ENCODE measurements at regions not wholly inside any gene's neighbourhood (a gene's known extent, or its start where the extent isn't known, plus 50 kb on each side); places are given as distances from the start of the nearest gene placed in this dataset.

- H3K36me3 ChIP-seq (ENCODE audit: control insufficient read depth in 2 of 2, extremely low read depth in 1 of 2, insufficient read depth in 2 of 2, low read length in 2 of 2), result no peaks in the 10 kb centered on the region
- H3K27me3 ChIP-seq (ENCODE audit: control insufficient read depth, extremely low read depth, insufficient read depth, low read length), result no peaks in the 10 kb centered on the region
- no peaks in the 10 kb centered on the region for H3K4me1 ChIP-seq (ENCODE audit: control insufficient read depth, extremely low read depth, insufficient read depth, low read length)
- no peak overlapping the region for H3K4me3 ChIP-seq (ENCODE audit: control insufficient read depth in 2 of 3, extremely low read depth in 1 of 3, insufficient read depth in 2 of 3, low read depth in 1 of 3, low read length in 3 of 3)
- no peak overlapping the region for H3K4me2 ChIP-seq (ENCODE audit: control insufficient read depth, extremely low read depth, insufficient read depth, low read depth, low read length)
- DNase-seq (ENCODE audit: low read depth, low spot score) (no peak), FAIRE-seq (no peak)
- H3K9ac ChIP-seq (ENCODE audit: control insufficient read depth, extremely low read depth, insufficient read depth, low read length), result no peak overlapping the region
- no peak overlapping the region for H3K27ac ChIP-seq (ENCODE audit: control insufficient read depth, insufficient read depth, low read length)
- no peak for TF ChIP-seq EZH2 (IDR thresholded peaks at IDR 0.05; ENCODE audit: low read length)
- TF ChIP-seq CTCF (optimal IDR thresholded peaks at IDR 0.05 in 1 of 3, IDR thresholded peaks at IDR 0.05 in 1 of 3, conservative IDR thresholded peaks at IDR 0.05 in 1 of 3; ENCODE audit: extremely low read depth in 1 of 3, insufficient read depth in 2 of 3, low read length in 3 of 3), result no peak
- H2AFZ ChIP-seq (ENCODE audit: control insufficient read depth, low read length), result no peak overlapping the region
- no peaks in the 10 kb centered on the region for H3K9me3 ChIP-seq (ENCODE audit: control insufficient read depth, low read depth, low read length)
- H3K79me2 ChIP-seq (ENCODE audit: control insufficient read depth, insufficient read depth, low read length), result no peaks in the 10 kb centered on the region
- H4K20me1 ChIP-seq (ENCODE audit: control insufficient read depth, extremely low read depth, insufficient read depth, low read length), result no peaks in the 10 kb centered on the region
- H3K9me1 ChIP-seq (ENCODE audit: control insufficient read depth, extremely low read depth, insufficient read depth, low read length), result no peaks in the 10 kb centered on the region
- dilution Hi-C loops (cut with MboI; ENCODE audit: extremely low pct_ligation_motif_present, low sequenced_read_pairs), result no loop called here
These were observed 132.7 kb downstream of the SCG2 start for GRCh38 chr2:223469270-223470046.

DNA sequence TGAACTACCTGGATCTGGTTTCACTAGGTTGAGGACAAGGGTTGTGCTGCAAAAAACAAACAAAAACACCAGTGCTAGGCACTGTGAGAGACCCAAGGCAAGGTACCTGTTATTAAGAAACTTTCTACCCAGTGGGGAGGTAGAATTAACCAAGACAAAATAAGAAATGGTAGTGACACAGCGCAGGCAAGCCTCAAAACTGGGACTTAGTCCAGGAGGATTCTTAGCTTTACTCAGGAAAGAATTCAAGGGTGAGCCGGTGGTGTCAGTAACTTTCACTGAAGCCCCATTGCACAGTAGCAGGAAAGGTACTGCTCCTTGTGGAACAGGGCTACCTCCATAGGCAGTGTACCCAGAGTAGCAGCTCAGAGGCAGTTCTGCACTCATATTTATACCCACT lies 131.6 kb downstream of the SCG2 start:
- H4K20me1 ChIP-seq (ENCODE audit: control insufficient read depth, extremely low read depth, insufficient read depth, low read length), result no peaks in the 10 kb centered on the region
- dilution Hi-C loops (cut with MboI; ENCODE audit: extremely low pct_ligation_motif_present, low sequenced_read_pairs), result no loop called here
- H3K4me2 ChIP-seq (ENCODE audit: control insufficient read depth, extremely low read depth, insufficient read depth, low read depth, low read length), result no peak overlapping the region
- H3K4me3 ChIP-seq (ENCODE audit: control insufficient read depth in 2 of 3, extremely low read depth in 1 of 3, insufficient read depth in 2 of 3, low read depth in 1 of 3, low read length in 3 of 3), result no peak overlapping the region
- FAIRE-seq (no peak), DNase-seq (ENCODE audit: low read depth, low spot score) (no peak)
- H3K9me3 ChIP-seq (ENCODE audit: control insufficient read depth, low read depth, low read length), result no peaks in the 10 kb centered on the region
- H3K4me1 ChIP-seq (ENCODE audit: control insufficient read depth, extremely low read depth, insufficient read depth, low read length), result no peaks in the 10 kb centered on the region
- H3K79me2 ChIP-seq (ENCODE audit: control insufficient read depth, insufficient read depth, low read length), result no peaks in the 10 kb centered on the region
- TF ChIP-seq EZH2 (IDR thresholded peaks at IDR 0.05; ENCODE audit: low read length) (no peak), CTCF (optimal IDR thresholded peaks at IDR 0.05 in 1 of 3, IDR thresholded peaks at IDR 0.05 in 1 of 3, conservative IDR thresholded peaks at IDR 0.05 in 1 of 3; ENCODE audit: extremely low read depth in 1 of 3, insufficient read depth in 2 of 3, low read length in 3 of 3) (no peak)
- no peaks in the 10 kb centered on the region for H3K36me3 ChIP-seq (ENCODE audit: control insufficient read depth in 2 of 2, extremely low read depth in 1 of 2, insufficient read depth in 2 of 2, low read length in 2 of 2)
- H3K9ac ChIP-seq (ENCODE audit: control insufficient read depth, extremely low read depth, insufficient read depth, low read length), result no peak overlapping the region
- no peak overlapping the region for H3K27ac ChIP-seq (ENCODE audit: control insufficient read depth, insufficient read depth, low read length)
- no peaks in the 10 kb centered on the region for H3K9me1 ChIP-seq (ENCODE audit: control insufficient read depth, extremely low read depth, insufficient read depth, low read length)
- H2AFZ ChIP-seq (ENCODE audit: control insufficient read depth, low read length), result no peak overlapping the region
- H3K27me3 ChIP-seq (ENCODE audit: control insufficient read depth, extremely low read depth, insufficient read depth, low read length), result no peaks in the 10 kb centered on the region

Data from keratinocyte (primary cell).